HG02840 (cell line): ENCODE measurements at regions not wholly inside any gene's neighbourhood (a gene's known extent, or its start where the extent isn't known, plus 50 kb on each side); places are given as distances from the start of the nearest gene placed in this dataset.
"Not testable (repeated sequence)": the region's sequence is repeated elsewhere in the genome, so short reads cannot be mapped to it uniquely, and the experiment has no call there.

Source experiments
- ATAC-seq: cut with Tn5 transposase; IDR thresholded peaks from one replicate; pipeline ENCODE4 v1.9.1; 2021; ENCODE audit warnings: mild to moderate bottlenecking, moderate library complexity, moderate number of reproducible peaks; ENCODE audit not compliant: unreplicated experiment, low FRiP score

DNA sequence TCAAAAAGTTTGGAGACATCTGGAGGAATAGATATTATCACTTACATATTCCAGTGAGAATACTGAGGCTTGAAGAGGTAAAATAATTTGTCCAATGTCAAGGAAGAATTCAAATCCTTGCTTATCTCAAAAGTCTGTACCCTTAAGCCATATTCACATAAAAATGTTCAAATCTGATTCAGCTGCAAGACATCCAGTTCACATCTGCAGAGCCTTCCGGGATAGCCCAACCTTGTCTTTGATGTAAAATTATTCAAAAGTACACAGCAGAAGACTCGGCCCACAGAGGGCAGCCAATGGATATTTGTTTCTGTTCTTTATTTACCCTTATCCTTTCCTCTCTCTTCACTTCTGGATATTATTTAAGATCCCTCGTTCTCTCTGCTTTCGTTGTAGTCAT is 1183.8 kb upstream of the WWC1 start:
- no peak for ATAC-seq

DNA sequence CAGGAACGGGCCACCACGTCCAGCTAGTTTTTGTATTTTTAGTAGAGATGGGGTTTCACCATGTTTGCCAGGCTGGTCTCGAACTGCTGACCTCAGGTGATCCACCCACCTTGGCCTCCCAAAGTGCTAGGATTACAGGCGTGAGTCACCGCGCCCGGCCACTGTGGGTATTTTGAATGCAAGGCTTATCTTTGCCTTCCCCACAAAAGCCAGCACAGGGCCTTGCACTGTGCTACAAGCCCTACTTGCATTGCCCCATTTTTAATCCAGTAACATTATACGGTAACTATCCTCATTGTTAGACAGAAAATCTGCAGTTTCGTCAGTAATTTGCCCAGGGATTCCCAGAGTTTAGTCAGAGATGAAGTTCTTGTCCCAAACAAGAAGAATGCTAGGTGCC is 1183.2 kb upstream of the WWC1 start:
- not testable (repeated sequence) for ATAC-seq

DNA sequence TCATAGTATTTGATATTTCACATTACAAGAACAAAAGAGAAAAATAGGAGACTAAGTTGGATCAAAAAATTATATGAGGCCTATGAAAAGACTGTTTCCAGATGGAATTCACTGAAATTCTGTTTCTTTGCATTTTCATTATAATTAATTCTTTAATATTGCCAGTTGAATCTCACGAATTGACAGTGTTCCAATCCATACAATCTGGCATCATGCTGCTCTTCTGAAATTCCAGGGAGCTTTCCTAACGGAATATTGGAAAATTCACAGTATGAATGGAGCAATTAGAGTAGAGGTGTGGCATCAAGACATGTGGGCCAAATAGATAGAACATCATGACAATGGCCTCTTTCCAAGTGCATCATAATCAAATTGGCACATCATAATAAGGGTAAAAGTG is 1178.9 kb upstream of the WWC1 start:
- ATAC-seq = no peak

DNA sequence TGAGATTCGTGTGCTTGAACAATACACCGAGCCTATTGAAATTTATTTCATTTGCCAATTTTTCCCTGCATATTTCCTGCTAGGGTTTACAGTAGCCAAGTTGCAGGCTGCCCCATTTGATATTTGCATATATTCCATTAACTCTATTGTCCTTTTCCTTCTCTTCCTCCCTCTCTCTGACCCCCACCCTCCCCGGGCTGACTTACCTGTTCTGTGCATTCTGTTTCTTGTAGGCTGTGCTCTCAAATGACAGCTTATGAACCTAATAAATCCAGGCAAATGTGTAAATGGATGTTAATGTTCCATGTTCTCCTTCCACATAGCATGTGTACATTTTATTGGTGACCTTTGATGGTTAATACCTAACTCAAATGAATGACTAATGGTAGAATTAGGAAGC is 1169.2 kb upstream of the WWC1 start:
- ATAC-seq = no peak

DNA sequence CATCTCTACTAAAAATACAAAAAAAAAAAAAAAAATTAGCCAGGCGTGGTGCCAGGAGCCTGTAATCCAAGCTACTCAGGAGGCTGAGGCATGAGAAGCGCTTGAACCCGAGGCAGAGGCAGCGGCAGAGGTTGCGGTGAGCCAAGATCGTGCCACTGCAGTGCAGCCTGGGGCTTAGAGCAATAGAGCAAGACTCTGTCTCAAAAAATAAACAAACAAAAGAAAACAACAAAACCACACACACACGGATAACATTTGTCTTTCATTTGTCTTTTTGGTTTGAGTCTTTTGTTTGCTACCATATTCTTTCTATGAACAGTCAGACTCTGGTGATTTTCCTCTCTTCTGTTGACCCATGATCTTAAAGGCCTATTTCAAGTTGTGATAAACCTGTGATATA is 1168.3 kb upstream of the WWC1 start:
- no peak for ATAC-seq

DNA sequence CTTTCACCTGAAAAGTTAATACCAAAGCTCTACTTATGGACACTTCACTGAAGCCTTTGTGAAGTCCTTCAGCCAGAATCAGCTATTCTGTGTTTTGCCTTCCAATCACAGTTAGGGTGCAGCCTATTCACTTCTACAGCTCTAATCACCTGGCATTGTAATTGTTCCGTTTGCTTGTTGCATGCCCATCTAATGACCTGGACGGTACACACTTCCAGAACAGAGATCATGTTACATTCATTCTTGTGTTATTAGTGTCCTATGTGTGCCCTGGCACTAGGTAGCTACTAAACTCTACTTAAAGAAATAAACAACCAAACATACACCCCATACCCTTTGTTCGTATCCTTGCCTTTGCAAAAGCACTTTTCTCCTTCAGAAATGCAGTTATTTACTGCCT is 1162.9 kb upstream of the WWC1 start:
- ATAC-seq = no peak

DNA sequence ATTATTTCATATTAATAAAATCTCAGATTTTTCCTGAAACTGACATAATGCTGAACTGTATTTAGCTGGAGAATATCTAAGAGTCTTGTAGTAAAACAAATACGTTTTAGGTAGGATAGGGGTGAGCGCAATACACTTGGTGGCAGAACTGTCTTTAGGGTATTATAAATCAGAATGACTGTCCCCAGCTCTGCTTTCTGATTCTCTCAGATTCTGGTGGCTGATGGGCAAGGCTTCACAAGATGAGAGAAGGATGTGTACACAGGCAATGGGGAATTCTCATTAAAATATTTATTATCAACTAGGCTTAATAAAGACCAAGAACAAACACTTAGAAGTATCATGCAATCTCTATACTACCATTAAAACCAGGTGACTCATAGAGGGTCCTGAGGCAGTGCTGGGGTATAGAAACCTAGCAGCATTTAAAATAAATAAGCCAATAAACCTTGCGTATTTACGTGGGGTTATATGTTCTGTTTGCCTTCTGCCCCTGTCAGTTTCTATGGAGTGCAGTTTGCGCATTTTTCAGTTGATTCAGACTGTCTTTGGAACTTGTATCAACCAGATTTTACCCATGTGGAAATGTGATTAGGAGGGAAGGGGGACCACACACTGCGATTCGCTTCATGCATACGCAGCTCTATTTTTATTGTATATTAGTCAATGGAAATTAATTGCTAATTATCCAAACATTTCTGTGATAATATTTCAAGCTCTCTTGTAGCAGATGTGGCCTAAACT is 1150.7 kb upstream of the WWC1 start:
- no peak for ATAC-seq

DNA sequence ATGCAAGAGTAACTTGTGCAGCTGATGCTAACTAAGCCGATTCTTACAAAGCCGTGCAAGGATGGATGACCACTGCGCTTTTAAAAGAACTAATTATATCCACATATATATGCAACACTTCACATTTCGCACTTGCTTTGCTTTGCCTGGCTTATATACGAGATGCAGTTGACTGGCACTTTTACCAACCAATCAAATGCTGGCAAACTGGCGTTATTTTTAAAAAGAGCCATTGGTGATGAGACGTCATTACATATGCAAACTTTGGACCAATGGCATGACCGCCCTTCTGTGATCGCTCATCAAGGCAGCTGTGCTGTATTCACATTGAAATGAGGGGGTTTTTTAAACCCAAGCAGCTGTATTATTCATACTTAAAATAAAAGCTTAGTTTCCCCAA is 1147.7 kb upstream of the WWC1 start:
- no peak for ATAC-seq

DNA sequence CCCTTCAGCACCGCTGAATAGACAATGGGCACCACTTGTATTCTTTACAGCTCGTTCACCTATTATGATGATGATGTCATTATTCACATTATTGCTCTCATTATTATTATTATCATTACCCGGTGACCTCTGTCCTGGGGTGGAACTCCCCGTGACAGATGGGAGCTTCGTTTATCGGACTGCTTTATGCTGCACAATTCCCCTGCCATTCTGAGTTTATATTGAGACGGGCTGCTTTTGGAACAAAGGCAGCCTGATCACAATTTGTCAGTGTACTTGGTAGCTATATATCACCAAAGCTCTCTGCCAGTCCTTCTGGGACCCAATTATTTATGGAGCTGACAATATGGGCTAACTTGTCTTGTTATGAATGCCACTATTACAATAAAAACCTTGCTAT is 1145.6 kb upstream of the WWC1 start:
- ATAC-seq = no peak

DNA sequence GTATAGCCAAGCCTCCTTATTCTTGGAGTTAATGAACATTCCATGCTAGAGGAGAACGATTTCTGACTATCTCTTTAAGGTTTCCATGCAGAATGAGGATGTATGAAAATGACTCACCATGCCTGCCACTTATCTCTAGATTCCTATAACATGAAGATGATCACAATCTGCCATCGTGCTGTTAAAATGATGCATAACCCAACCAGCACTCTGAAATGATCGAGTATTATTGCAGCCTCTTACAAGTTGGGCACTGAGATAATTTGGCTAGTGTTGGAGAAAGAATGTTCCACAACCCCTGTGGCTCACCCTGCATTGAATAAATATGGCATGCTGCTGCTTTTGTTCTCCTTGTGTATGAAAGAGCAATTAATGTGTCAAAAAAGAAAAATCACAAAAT is 1143.6 kb upstream of the WWC1 start:
- no peak for ATAC-seq

DNA sequence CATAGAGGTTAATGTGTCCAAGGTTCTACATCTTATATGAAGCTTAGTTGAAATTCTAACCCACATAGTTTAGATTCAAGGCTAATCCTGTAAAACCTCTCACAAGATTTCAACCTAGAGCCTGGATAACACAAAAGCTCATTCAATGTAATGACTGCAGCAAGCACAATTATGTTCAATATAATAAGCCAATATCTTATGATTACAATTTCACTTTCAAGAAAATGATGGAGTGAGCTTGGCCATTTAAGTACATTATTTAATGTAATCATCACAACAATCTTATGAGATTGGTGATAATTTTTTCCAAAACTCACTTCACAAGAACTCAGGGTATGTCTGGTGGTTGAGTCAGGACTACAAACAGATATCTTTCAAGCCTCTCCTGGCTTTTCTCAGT is 1140.8 kb upstream of the WWC1 start:
- no peak for ATAC-seq

DNA sequence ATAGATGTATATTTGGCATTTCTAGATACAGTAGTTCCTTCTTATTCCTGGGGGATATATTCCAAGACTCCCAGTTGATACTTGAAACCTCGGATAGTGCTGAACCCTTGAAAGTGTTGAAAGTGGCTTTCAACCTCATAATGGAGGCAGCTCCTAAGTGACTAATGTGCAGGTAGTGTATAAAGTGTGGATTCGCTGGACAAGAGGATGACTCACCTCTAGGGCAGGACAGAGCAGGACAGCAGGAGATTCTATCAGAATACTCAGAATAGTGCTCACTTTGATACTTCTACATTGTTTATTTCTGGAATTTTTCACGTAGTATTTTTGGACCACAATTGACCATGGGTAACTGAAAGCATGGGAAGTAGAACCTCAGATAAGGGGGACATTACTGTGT is 1138.9 kb upstream of the WWC1 start:
- no peak for ATAC-seq

DNA sequence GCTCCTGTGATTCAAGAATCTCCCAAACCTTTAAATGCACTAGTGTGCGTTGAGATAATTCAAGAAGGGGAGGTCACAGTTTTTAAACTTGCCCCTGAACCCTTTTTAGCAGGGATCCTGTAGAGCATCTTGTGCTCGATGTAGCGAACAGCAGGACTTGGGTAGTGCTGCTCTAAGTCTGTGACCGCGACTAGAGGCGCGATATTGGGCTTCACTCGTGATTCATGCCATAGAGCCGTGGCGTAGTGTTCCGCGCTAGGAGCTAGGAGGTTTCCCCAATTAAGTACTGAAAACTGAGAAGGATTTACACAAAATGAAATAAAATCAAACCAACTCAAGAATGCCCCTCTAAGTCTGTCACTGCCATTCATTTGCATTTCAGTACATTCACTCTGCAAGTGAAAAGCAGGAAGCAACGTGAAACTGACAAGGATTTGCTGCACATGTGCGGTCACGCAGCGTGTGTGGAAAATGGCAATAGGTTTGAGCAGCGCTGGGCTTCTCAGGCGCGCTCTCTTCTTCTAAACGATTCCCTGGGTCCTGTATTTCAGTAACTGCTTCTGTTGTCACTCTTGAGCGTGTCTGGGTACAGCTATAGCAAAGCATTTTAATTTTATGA is 1135.9 kb upstream of the WWC1 start:
- no peak for ATAC-seq

DNA sequence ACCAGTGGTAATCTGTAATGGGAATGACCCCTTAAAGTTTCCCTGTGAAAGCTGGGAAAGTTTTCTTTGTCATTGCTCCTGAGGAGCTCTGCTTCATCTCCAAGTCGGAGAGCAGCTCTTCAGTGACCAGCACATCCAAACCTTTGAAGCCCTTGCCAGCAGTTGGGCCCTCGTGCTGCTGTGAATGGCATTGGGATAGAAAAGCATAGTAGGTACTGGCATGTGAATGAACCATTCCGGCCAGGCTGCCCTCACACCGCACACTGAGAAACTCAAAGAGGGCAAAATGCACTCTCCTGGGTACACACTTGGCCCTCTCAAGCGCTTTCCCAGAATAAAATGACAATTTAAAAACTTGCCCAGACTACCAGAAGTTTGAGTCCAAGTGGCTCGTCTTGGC is 1135.0 kb upstream of the WWC1 start:
- ATAC-seq = no peak

DNA sequence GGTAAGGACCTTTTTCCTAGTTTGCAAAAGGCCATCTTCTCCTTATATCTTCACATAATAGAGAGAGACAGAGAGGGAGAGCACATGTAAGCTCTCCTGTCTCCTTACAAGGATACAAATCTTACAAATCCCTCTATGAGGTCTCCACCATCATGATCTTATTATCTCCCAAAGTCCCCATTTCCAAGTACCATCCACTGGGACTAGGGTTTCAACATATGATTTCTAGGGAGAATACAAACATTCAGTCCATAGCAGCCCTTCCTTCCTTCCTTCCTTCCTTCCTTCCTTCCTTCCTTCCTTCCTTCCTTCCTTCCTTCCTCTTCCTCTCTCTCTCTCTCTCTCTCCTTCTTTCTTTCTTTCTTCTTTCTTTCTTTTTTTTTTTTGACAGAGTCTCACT is 1132.9 kb upstream of the WWC1 start:
- ATAC-seq = no peak

DNA sequence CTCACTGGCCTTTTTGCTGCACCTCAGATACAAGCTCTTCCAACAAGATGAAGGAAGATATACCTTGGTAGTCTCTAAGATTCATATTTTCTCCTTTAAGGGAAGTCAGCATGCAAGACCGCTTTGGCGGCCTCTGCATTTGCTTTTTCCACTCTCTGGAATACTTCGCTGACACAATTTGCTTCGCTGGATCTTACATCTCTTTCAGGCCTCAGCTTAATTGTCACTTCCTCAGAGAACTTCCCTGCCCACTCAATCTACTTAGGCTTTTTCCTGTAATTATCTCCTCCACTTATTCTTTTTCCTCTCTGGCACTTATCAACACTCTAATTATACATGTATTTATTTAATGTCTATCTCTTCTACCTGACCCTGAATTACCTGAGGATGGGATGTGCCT is 1131.1 kb upstream of the WWC1 start:
- ATAC-seq = no peak

DNA sequence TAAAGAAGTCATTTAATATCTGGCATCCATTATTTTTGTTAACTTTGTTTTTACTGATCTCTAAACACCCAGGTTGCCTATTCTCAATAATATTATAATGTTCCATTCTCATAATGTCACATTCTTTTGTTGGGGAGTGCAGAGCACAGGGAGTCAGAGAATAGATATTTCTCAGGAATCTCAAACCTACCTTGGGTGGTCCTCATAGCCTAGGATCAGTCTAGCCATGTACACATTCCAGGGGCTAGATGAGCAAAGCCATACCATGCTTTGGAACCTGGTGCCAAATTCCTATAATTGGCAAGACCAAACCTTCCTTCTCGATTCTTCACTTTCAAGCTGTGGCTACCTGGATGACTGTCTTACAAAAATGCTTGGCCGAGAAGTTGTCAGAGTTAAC is 1124.7 kb upstream of the WWC1 start:
- no peak for ATAC-seq

DNA sequence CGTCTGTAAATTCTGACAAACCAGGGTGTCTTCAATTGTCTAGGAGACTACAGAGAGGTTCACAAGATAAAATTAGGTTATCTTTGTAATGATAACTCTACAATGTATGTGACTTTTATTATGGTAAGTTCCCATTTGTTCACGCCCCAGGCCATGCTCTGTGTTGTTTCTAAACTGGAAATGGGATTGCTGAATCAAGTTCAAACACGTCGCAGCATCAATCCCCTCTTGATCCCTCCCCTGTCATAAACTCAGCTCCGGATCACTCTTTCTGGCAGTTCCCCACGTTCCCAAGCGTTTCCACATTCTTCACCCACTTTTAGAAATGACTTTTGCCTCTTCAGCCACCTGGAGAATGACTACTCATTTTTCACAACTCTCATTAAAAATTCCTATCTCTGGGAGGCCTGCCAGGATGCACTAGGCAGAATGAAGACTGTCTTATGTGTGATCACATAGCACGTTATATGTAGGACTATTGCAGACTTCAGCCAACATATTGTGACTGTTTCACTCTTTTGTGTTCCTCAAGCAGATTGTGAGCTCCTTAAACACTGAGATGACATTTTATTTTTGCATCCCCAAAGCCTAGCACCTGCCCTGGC is 1124.2 kb upstream of the WWC1 start:
- ATAC-seq = no peak

DNA sequence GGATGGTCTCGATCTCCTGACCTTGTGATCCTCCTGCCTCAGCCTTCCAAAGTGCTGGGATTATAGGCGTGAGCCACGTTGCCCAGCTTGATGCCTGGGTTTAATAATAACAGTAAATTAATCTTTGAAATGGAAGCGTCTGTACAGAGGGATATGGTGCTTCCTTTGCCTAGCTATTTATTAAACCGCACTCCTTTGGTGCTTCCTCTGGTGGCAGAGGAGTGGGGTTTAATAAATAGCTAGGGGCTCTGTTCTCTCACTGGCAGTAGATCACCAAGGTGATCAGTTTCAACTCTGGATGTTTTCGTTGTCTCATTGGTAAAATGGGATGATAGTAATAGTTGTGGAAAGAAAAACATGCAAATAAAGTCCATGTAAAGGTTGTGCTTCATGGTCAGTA is 1122.5 kb upstream of the WWC1 start:
- no peak for ATAC-seq

DNA sequence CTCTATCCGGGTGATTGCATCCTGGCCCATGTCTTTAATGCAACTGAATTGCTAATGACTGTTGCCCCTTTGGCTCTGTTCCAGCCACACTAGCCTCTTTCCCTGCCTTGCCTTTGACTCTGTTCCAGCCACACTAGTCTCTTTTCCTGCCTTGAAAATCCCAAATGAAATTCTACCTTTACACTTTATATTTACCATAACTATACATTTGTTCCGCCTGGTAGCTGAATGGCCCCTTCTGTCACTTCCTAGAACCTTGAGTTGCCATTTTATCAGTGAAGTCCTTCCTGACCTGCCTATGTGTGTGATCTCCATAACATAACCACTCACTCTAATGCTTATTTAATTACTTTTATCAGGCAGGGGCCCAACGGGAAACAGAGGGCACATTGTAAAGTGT is 1120.4 kb upstream of the WWC1 start:
- no peak for ATAC-seq

DNA sequence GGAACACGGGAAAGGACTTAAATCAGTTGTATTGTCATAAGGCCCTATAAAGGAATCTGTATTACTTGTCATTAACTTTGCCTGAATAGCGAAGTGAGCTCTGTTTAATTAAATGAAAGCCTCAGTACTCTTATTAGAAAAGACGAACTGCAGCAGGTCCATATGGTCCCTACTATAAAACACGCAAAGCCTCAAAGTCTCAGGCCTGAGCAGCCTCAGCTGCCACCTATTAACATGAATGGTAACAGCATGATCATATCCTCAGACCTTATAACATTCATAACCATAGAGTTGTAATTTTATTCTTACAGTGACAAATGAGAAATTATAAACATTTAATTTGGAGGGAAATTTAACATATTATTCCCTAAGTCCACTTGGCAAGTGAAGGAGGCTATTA is 1113.7 kb upstream of the WWC1 start:
- no peak for ATAC-seq

DNA sequence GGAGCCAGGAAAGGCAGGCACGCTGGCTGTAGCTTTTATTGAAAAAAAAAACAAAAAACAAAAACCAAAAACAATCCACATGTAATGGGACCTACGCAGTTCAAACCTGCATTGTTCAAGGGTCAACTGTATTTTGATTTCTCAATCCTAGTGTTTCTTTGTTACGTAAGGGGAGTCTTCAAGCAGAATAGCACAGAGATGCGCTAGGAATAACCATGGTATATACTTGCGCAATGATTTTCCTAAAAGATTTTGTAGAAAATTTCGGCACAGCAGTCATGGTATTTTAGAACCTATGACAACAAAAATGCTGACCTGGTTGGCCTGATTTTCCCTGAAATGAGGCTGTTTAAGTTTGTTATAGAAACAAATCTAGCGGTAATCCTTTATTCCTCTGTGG is 1110.5 kb upstream of the WWC1 start:
- no peak for ATAC-seq
